ENCODE measurements at regions not wholly inside any gene's neighbourhood (a gene's known extent, or its start where the extent isn't known, plus 50 kb on each side); places are given as distances from the start of the nearest gene placed in this dataset.
A peak's percentile ranks its signal among the peaks of the same experiment; 100 is the strongest.

GRCh38 chr12:128069359-128069997, 197.5 kb upstream of the TMEM132C start:
- no peak overlapping the region for H3K4me3 ChIP-seq (ENCODE audit: low read length)
- DNase-seq (ENCODE audit: low read depth): peak; percentile 36
- peak; percentile 46 for TF ChIP-seq CTCF (IDR thresholded peaks at IDR 0.05; ENCODE audit: insufficient read depth, low read depth, low read length, missing control alignments)

GRCh38 chr12:128073937-128074336, 193.0 kb upstream of the TMEM132C start:
- H3K4me3 ChIP-seq (ENCODE audit: low read length): no peak overlapping the region
- no peak for TF ChIP-seq CTCF (IDR thresholded peaks at IDR 0.05; ENCODE audit: insufficient read depth, low read depth, low read length, missing control alignments)
- DNase-seq (ENCODE audit: low read depth): no peak

- H3K4me3 ChIP-seq (ENCODE audit: low read length): no peak overlapping the region
- no peak for DNase-seq (ENCODE audit: low read depth)
- no peak for TF ChIP-seq CTCF (IDR thresholded peaks at IDR 0.05; ENCODE audit: insufficient read depth, low read depth, low read length, missing control alignments)
Observed at GRCh38 chr12:128075332-128075731, 191.6 kb upstream of the TMEM132C start.

- no peak for TF ChIP-seq CTCF (IDR thresholded peaks at IDR 0.05; ENCODE audit: insufficient read depth, low read depth, low read length, missing control alignments)
- peak; percentile 1 for DNase-seq (ENCODE audit: low read depth)
- H3K4me3 ChIP-seq (ENCODE audit: low read length): no peak overlapping the region
Observed at GRCh38 chr12:128076188-128076587, 190.8 kb upstream of the TMEM132C start.

GRCh38 chr12:128077211-128077916, 189.6 kb upstream of the TMEM132C start:
- TF ChIP-seq CTCF (IDR thresholded peaks at IDR 0.05; ENCODE audit: insufficient read depth, low read depth, low read length, missing control alignments): no peak
- no peak for DNase-seq (ENCODE audit: low read depth)
- H3K4me3 ChIP-seq (ENCODE audit: low read length): no peak overlapping the region

- H3K4me3 ChIP-seq (ENCODE audit: low read length): no peak overlapping the region
- no peak for DNase-seq (ENCODE audit: low read depth)
- no peak for TF ChIP-seq CTCF (IDR thresholded peaks at IDR 0.05; ENCODE audit: insufficient read depth, low read depth, low read length, missing control alignments)
Observed at GRCh38 chr12:128077917-128078298, 189.1 kb upstream of the TMEM132C start.

Data from epithelial cell of esophagus (primary cell).